PC-9 (cell line): ENCODE measurements at regions not wholly inside any gene's neighbourhood (a gene's known extent, or its start where the extent isn't known, plus 50 kb on each side); places are given as distances from the start of the nearest gene placed in this dataset.

Experiments used
- BruUV-seq: library from RNA; stranded (reverse); fragments of 400-500 nt; replicated peaks from 2 replicates; lab custom pipeline; 2021; lab: Mats Ljungman, UMichigan
- CTCF ChIA-PET: fragments of 300-600 bp; sonication (Branson Sonifier 250); formaldehyde crosslinking; loops from one replicate; lab custom pipeline; 2022; ENCODE audit warnings: antibody characterized with exemption; lab: Charles Lee
- POLR2A ChIA-PET: fragments of 300-600 bp; sonication (Branson Sonifier 250); formaldehyde crosslinking; loops from one replicate; lab custom pipeline; 2022; ENCODE audit warnings: antibody characterized with exemption; ENCODE audit not compliant: unreplicated experiment; lab: Charles Lee
- DNase-seq, 2 experiments: peaks; one replicate each; pipeline versions ENCODE4 v3.0.0 to v3.0.0-alpha.2; 2015 to 2022; ENCODE audit warnings: mixed read lengths in 1 of 2
- H2AFZ ChIP-seq: fragments of 200-600 bp; sonication (generic); 2 replicates; pipeline ENCODE4 v1.8.1; 2017; ENCODE audit warnings: antibody characterized with exemption
- H3F3A ChIP-seq: fragments of 200-600 bp; sonication (generic); 2 replicates; pipeline ENCODE4 v1.8.1; 2017; ENCODE audit warnings: antibody characterized with exemption, mild to moderate bottlenecking, low read depth; ENCODE audit not compliant: insufficient read depth
- H3K27ac ChIP-seq: fragments of 200-600 bp; sonication (generic); 2 replicates; pipeline ENCODE4 v1.6.1; 2016; ENCODE audit warnings: mixed run types
- H3K27me3 ChIP-seq: fragments of 200-600 bp; sonication (generic); 2 replicates; pipeline ENCODE4 v1.6.1; 2016; ENCODE audit warnings: low read depth, mixed run types; ENCODE audit not compliant: insufficient read depth
- H3K36me3 ChIP-seq: fragments of 200-600 bp; sonication (generic); 2 replicates; pipeline ENCODE4 v1.6.1; 2016; ENCODE audit warnings: low read depth, mixed run types
- H3K4me1 ChIP-seq: fragments of 200-600 bp; sonication (generic); replicated peaks from 2 replicates; pipeline ENCODE4 v1.6.1; 2016; ENCODE audit warnings: mixed run types; ENCODE audit not compliant: insufficient read depth
- H3K4me2 ChIP-seq: fragments of 200-600 bp; sonication (generic); 2 replicates; pipeline ENCODE4 v1.6.1; 2017; ENCODE audit warnings: mixed run types
- H3K4me3 ChIP-seq: fragments of 200-600 bp; sonication (generic); 2 replicates; pipeline ENCODE4 v1.6.1; 2016; ENCODE audit warnings: mixed run types
- H3K79me2 ChIP-seq: fragments of 200-600 bp; sonication (generic); 2 replicates; pipeline ENCODE4 v1.6.1; 2017; ENCODE audit warnings: low read depth, mixed run types
- H3K9me2 ChIP-seq: fragments of 200-600 bp; sonication (generic); 2 replicates; pipeline ENCODE4 v1.8.1; 2017; ENCODE audit warnings: mild to moderate bottlenecking; ENCODE audit not compliant: insufficient read depth
- H3K9me3 ChIP-seq: fragments of 200-600 bp; sonication (generic); 2 replicates; pipeline ENCODE4 v1.8.1; 2016; ENCODE audit warnings: low read depth; ENCODE audit not compliant: insufficient read depth
- H4K20me1 ChIP-seq: fragments of 200-600 bp; sonication (generic); 2 replicates; pipeline ENCODE4 v1.8.1; 2017; ENCODE audit not compliant: insufficient read depth
- EZH2 ChIP-seq: fragments of 200-600 bp; sonication (generic); IDR thresholded peaks from 2 replicates; pipeline ENCODE4 v1.8.0; 2017; ENCODE audit warnings: antibody characterized with exemption, low read depth
- intact Hi-C: fragments of 100-400 bp; cut with micrococcal nuclease; formaldehyde crosslinking; loops from one replicate; pipeline ENCODE4 v1.10.0; 2022; ENCODE audit not compliant: unreplicated experiment
- TF ChIP-seq, protein P1 (sequence below): fragments of 200-600 bp; sonication (generic); conservative IDR thresholded peaks from 2 replicates; pipeline ENCODE4 v1.6.1; 2017; ENCODE audit warnings: mixed run types, antibody characterized with exemption, mild to moderate bottlenecking, moderate library complexity

DNA sequence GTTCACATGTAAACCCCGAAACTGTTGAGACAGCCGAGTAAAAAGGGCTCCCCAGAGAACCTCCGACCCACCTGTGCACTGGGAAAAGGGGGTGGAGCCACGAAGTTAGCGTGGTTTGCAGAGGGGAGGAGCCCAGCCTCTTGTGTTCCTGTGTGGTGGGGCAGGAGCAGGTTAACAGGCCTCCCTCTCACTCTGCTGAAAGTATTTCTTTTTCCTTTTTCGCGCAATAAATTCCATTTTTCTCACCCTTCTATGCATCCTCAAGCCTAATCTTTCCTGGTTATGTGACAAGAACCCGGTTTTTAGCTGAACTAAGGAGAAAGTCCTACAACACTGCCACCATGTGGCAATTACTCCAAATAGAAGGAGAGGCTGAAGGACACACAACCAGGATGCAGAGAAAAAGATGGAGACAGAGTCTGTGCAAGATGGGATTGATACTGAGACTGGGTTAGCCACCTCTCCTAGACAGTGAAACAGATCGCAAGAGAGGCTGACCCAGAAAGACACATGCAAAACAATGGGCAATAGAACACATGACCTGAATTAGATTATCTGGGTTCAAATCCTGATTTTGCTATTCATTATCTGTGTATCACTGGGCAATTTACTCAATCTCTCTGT is 168.7 kb upstream of the PRSS16 start:
- Histone ChIP-seq H3K9me3 (no peaks in the 10 kb centered on the region), H3K27ac (no peak overlapping the region), H4K20me1 (no peaks in the 10 kb centered on the region), H3K4me2 (peak overlapping the region; percentile 86), H3K27me3 (no peaks in the 10 kb centered on the region), H3K9me2 (no peaks in the 10 kb centered on the region), H3F3A (no peaks in the 10 kb centered on the region), H3K79me2 (no peaks in the 10 kb centered on the region), H3K36me3 (no peaks in the 10 kb centered on the region), H3K4me3 (peak overlapping the region; percentile 60; the same call in 1 of the 2 replicates), H3K4me1 (0 out of 2 replicates have a peak, but pooled peaks cover 3% of the 10 kb centered on the region), H2AFZ (peak overlapping the region; percentile 82)
- intact Hi-C loops, result loop anchor here (1.0 to 5.0 kb wide), 2 partner anchors 472 to 902 kb away; no protein-coding TSS in a partner anchor
- POLR2A ChIA-PET, result interaction anchor here (0.6 kb wide), 2 partner anchors 731 to 804 kb away, joined by 3 to 7 read pairs; a partner anchor contains a TSS
- peak; percentile 44 to 57 for DNase-seq
- CTCF ChIA-PET, result no interaction called here
- no peak for TF ChIP-seq EZH2
- TF ChIP-seq, protein P1, sequence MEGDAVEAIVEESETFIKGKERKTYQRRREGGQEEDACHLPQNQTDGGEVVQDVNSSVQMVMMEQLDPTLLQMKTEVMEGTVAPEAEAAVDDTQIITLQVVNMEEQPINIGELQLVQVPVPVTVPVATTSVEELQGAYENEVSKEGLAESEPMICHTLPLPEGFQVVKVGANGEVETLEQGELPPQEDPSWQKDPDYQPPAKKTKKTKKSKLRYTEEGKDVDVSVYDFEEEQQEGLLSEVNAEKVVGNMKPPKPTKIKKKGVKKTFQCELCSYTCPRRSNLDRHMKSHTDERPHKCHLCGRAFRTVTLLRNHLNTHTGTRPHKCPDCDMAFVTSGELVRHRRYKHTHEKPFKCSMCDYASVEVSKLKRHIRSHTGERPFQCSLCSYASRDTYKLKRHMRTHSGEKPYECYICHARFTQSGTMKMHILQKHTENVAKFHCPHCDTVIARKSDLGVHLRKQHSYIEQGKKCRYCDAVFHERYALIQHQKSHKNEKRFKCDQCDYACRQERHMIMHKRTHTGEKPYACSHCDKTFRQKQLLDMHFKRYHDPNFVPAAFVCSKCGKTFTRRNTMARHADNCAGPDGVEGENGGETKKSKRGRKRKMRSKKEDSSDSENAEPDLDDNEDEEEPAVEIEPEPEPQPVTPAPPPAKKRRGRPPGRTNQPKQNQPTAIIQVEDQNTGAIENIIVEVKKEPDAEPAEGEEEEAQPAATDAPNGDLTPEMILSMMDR, result peak; percentile 90
- BruUV-seq, result no TSS peak

DNA sequence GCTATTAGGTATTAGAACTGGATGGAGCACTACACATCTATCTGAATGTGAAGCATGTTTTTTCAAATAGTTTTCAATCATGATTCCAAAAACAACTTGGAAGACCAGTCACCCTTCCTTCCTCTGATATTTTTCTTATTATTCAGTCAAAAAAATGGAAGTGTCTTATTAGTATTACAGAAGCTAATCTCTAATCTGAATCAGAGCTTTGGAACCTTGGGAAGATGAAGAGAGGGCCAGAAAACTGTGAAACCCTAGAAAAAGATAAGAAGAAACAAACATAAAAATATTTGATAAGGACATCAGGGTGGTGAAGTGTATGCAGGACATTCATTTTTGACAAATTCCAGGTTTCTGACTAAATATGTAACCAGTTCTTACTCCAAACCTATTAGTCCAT is 166.3 kb upstream of the PRSS16 start:
- no TSS peak for BruUV-seq
- no peaks in the 10 kb centered on the region for H3K9me3 ChIP-seq
- H3K4me2 ChIP-seq, result no peak overlapping the region
- H2AFZ ChIP-seq, result no peak overlapping the region
- no peak for TF ChIP-seq EZH2
- TF ChIP-seq, protein P1, result no peak
- DNase-seq, result no peak
- no peaks in the 10 kb centered on the region for H3K79me2 ChIP-seq
- ChIA-PET POLR2A (no interaction called here), CTCF (interaction anchor here (0.5 kb wide), 1 partner anchor 107 kb away, joined by 3 read pairs; no protein-coding TSS in a partner anchor)
- H3K27ac ChIP-seq, result no peak overlapping the region
- H3K4me3 ChIP-seq, result no peak overlapping the region
- no peaks in the 10 kb centered on the region for H3K27me3 ChIP-seq
- H4K20me1 ChIP-seq, result no peaks in the 10 kb centered on the region
- no peaks in the 10 kb centered on the region for H3K9me2 ChIP-seq
- H3K4me1 ChIP-seq, result 0 out of 2 replicates have a peak, but pooled peaks cover 3% of the 10 kb centered on the region
- no peaks in the 10 kb centered on the region for H3K36me3 ChIP-seq
- intact Hi-C loops, result no loop called here
- no peaks in the 10 kb centered on the region for H3F3A ChIP-seq

- H3F3A ChIP-seq, result no peaks in the 10 kb centered on the region
- H3K79me2 ChIP-seq, result no peaks in the 10 kb centered on the region
- no peaks in the 10 kb centered on the region for H4K20me1 ChIP-seq
- TF ChIP-seq, protein P1, result no peak
- TF ChIP-seq EZH2, result no peak
- no peaks in the 10 kb centered on the region for H3K9me2 ChIP-seq
- no TSS peak for BruUV-seq
- H3K4me2 ChIP-seq, result no peak overlapping the region
- ChIA-PET POLR2A (no interaction called here), CTCF (no interaction called here)
- no peak overlapping the region for H3K27ac ChIP-seq
- H3K36me3 ChIP-seq, result no peaks in the 10 kb centered on the region
- 0 out of 2 replicates have a peak, but pooled peaks cover 3% of the 10 kb centered on the region for H3K4me1 ChIP-seq
- no peaks in the 10 kb centered on the region for H3K27me3 ChIP-seq
- no peak overlapping the region for H2AFZ ChIP-seq
- intact Hi-C loops, result no loop called here
- no peak overlapping the region for H3K4me3 ChIP-seq
- H3K9me3 ChIP-seq, result no peaks in the 10 kb centered on the region
- peak in 1 of 2 experiments; percentile 35 for DNase-seq
Measured at GRCh38 chr6:27081931-27082330, 165.6 kb upstream of the PRSS16 start.
